NCI-H1436 (cell line): ENCODE measurements at regions not wholly inside any gene's neighbourhood (a gene's known extent, or its start where the extent isn't known, plus 50 kb on each side); places are given as distances from the start of the nearest gene placed in this dataset.

ENCODE experiments used
- DNase-seq: peaks from one replicate; lab custom pipeline; 2025; lab: John Stamatoyannopoulos, UW

GRCh38 chr1:200252531-200252930 lies 157.3 kb downstream of the ZNF281 start:
- DNase-seq: no peak

- no peak for DNase-seq
Measured at GRCh38 chr1:200250469-200250868, 159.4 kb downstream of the ZNF281 start.

DNA sequence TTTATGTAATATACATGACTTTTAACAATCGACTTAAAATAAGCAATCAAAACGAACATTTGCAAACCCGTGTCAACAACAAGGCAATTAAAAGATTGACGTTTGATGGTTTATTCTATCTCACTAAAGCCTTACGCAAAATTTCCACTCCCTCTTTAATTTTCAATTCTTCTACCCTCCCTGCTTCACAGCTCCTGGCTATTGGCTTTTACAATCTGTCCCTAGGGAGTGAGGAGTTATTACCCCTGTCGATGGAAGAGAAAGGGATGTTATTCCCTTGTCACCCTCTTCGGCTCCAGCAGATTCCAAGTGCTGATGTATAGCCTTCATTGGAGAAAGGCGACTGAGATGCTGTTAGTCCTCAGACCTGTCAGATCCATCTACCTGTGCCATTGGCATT lies 161.3 kb downstream of the ZNF281 start:
- DNase-seq: peak; percentile 20

DNA sequence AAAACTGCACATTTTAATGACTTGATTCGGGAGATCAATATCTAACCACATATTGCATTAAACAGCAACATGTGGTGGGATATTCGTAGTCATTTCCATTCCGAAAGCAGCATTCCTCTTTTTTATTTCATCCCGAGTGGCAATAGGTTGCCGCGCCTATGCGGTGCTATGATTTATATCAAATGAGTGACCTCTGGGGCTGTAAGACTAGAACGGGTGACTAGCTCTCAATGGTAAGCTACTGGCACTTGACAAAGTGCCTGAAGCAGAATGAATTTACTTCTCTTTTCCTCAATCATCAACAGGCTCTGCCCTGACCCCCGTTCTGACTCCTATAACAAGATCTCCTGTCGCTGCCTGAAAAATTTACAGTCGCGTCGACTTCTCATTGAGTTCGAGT lies 162.3 kb downstream of the ZNF281 start:
- DNase-seq: no peak

DNA sequence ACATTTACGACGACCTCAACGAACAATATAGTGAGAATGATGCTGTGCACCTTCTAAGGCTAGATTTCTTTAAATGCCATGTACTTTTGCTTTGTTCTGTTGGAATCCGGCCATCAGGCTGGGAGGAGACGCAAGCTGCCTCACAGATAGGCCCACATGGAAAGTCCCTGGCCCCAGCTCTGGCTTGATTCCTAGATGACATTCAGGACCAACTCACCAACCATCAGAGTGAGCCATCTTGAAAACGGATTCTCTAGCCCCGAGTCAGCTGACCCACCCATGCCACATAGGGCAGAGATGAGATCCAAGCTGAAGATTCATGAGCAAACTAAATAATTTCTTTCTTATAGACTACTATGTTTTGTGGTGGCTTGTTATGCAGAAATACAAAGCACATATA lies 164.4 kb downstream of the ZNF281 start:
- DNase-seq: no peak

DNA sequence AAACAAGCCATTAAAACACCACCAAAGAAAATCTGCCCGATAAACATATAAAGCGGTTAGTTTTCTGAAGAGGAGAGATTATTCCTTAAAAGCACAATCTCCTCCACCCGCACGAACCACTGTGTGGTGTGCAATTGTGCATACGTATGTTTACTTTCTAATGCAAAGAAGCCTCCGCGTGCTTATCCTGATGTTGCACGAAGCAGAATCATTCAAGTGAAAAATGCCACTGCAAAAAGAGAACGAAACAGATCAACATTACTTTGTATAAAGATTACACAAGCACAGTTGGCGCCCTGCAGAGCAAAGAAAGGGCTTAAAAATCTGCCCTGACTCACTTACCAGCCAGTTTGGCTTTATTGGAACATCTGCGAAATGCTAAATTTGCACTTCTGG lies 166.8 kb downstream of the ZNF281 start:
- no peak for DNase-seq

DNA sequence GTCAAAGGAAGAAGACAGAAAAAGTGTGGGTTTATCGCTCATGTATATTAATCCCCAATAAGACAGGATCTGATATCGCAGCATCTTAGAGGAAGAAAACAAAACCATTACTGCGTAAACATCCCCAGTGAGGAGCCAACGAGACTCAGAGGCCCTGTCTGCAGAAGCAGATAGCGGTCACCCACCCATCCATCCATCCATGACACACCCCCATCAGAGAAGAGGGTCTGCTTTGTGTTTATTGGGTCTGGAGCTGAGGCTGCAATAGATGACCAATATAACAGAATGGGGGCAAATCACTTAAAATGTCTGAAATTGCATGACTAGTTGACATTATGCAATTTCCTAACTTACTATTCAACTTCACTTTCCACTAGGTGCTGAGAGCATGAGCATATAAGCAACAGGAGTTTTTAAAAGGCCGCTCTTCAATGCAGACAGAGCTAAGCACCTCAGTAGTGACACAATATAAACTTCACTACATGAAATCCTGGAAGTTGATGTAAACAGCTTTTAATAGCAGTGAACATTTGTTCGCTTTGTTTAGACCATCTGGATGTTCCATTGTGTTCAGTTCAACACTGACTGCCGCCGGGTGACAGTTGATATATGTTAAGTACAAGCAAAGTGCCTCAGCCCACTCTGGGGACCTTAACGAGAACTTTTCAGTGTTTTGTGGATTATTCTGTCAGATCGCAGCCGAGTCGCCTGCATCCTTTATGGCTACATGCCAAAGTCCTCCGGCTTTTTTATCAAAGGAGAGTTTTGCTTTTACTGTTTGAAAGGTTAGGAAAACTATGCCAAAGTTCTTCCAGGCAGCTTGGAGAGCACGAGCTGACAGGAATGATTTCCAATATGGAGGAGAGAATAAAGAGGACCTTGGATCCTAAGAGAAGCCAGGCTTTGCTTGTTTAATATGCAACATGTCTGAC lies 167.5 kb downstream of the ZNF281 start:
- DNase-seq: peak; percentile 46

DNA sequence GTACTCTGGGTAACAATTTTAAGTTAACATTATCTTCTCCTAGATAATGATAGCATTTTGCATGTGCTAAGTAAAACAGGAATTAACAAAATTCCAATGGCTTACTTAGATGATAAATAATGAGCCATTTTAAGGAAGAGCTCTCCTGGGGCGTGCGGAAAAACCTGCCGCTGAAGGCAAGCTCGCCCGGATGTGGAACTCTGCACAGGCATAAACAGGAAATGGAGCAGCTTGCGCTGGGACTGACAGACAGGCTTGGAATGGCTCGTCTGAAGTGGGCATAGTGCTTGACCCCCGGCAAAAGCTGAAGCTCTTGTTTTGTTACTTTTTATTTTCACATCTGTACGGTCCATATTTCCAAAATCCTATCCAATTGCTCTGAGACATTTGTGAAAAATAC lies 169.2 kb downstream of the ZNF281 start:
- DNase-seq: no peak

- DNase-seq: no peak
Measured at GRCh38 chr1:200238311-200238710, 171.5 kb downstream of the ZNF281 start.

GRCh38 chr1:200237066-200237465 lies 172.8 kb downstream of the ZNF281 start:
- no peak for DNase-seq

DNA sequence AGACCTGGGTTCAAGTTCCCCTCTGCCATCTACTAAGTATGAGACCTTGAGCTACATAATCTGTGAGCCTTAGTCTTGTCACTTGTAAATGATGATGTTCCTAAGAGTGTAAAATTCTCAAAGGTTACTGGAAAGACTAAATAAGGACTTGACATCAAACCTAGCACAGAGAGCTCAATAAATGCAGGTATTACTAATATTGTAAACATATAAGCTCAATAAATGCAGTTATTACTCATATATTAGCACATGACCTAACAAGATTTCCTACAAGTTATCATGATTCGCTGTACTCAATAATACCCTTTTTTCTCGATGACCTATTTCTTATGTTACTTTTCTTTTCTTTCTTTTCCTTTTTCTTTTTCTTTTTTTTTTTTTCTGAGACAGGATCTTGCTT lies 174.9 kb downstream of the ZNF281 start:
- DNase-seq: no peak

- no peak for DNase-seq
Measured at GRCh38 chr1:200233393-200233792, 176.4 kb downstream of the ZNF281 start.

GRCh38 chr1:200231787-200232231 lies 178.0 kb downstream of the ZNF281 start:
- DNase-seq: no peak

- no peak for DNase-seq
Measured at GRCh38 chr1:200230671-200231070, 179.2 kb downstream of the ZNF281 start.

GRCh38 chr1:200228486-200228885 lies 181.3 kb downstream of the ZNF281 start:
- no peak for DNase-seq

GRCh38 chr1:200228081-200228480 lies 181.8 kb downstream of the ZNF281 start:
- no peak for DNase-seq
